ENCODE measurements at regions not wholly inside any gene's neighbourhood (a gene's known extent, or its start where the extent isn't known, plus 50 kb on each side); places are given as distances from the start of the nearest gene placed in this dataset.
"Not testable (repeated sequence)": the region's sequence is repeated elsewhere in the genome, so short reads cannot be mapped to it uniquely, and the experiment has no call there.

DNA sequence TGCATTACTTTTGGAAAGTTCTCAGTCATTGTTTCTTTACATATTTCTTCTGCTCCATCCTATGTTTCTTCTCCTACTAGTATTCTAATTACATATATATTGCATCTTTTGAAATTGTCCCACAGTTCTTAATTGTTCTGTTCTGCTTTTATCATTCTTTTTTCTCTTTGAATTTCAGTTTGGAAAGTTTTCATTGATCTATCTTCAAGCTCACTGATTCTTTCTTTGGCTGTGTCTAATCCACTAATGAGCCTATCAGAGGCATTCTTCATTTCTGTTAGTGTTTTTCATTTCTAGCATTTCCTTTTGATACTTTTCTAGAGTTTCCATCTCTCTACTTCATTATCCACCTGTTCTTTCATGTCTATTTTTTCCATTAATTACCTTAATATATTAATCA, 159.0 kb upstream of the KCNJ15 start:
- no peak for DNase-seq (ENCODE audit: low read depth, low spot score)

DNA sequence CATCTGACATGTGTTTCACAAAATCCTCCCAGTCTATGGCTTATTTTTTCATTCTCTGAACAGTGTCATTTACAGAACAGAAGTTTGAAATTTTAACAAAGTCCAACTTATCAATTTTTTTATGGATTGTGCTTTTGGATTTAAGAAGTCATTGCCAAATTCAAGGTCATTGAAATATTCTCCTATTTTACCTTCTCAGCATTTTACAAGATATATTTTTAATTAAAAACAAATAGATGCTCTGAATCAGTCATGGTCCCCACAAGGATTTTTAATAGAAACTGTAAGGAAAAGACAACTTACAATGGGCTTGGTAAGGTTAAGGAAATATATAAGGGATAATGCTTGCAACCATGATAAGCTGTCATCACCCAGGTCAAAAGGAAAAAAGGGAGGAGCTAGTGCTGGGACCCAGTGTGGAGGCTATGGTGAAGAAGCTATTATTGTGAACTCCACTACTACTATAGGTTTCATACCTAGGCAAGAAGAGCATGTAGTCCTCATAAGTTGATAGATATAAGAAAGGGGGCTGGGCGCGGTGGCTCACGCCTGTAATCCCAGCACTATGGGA, 144.5 kb upstream of the KCNJ15 start:
- no peak for DNase-seq (ENCODE audit: low read depth, low spot score)

DNA sequence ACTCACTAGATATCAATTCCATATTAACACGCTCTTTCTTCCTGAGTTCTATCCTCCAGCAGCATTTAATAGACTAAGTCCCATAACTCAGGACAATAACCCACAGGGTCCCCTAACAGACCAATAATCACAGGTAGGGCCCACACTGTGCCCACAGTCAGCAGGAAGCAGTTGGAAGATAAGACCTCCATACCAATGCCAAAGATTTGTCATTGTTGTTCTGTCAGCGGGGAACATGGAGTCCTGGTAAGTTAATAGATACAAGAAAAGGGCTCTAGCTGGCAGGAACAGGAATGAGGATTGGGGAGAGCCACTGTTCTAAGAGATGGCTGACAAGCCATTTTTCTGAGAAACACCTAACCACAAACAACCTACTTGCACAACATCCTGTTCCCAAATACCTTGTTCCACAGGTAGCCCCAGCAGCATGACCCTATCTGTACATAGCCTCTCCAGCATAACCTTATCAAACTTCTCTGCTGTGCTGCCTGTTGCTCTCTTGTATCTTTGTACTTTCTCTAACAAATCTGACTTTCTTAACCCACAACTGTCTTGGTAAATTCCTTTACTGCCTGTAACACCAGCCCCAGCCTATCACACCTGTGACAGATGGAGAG, 142.0 kb upstream of the KCNJ15 start:
- DNase-seq (ENCODE audit: low read depth, low spot score), result no peak

DNA sequence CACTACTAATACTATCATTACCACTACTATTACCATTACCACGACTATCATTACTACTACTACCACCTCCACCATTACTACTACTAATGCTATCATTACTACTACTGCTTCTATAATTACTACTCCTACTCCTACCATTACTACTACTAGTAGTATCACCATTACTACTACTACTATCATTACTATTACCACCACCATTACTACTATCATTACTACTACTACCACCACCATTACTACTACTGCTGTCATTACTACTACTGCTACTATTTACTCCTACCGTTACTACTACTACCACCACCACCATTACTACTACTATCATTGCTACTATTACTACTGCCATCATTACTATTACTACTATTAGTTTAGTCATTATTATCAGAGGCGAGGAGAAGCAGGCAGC, 140.9 kb upstream of the KCNJ15 start:
- no peak for DNase-seq (ENCODE audit: low read depth, low spot score)

DNA sequence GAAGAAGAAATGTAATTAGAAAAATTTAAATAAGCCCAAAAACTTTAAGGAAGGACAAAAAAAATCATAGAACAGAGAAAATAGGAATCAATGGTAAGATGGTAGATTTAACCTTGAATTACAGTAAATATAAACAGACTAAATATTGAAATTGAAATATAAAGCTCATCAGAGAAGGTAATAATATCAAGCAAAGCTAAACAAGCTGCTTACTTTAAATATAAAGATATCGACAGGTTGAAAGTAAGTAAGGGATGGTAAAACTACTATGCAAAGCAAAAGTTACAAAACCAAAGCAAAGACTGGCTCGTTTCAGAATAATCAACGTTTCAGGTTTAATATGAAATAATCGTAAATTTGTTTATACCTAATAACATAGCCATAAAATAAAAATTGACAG, 137.0 kb upstream of the KCNJ15 start:
- no peak for DNase-seq (ENCODE audit: low read depth, low spot score)

DNA sequence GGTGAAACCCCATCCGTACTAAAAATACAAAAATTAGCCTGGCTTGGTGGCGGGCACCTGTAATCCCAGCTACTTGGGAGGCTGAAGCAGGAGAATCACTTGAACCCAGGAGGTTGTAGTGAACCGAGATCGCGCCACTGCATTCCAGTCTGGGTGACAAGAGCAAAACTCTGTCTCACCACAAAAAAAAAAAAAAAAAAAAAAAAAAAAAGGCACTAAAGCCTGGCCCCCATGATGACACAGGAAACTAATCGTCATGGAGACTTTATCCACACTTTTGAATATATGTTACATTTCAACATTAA, 136.2 kb upstream of the KCNJ15 start:
- DNase-seq (ENCODE audit: low read depth, low spot score), result not testable (repeated sequence)

DNA sequence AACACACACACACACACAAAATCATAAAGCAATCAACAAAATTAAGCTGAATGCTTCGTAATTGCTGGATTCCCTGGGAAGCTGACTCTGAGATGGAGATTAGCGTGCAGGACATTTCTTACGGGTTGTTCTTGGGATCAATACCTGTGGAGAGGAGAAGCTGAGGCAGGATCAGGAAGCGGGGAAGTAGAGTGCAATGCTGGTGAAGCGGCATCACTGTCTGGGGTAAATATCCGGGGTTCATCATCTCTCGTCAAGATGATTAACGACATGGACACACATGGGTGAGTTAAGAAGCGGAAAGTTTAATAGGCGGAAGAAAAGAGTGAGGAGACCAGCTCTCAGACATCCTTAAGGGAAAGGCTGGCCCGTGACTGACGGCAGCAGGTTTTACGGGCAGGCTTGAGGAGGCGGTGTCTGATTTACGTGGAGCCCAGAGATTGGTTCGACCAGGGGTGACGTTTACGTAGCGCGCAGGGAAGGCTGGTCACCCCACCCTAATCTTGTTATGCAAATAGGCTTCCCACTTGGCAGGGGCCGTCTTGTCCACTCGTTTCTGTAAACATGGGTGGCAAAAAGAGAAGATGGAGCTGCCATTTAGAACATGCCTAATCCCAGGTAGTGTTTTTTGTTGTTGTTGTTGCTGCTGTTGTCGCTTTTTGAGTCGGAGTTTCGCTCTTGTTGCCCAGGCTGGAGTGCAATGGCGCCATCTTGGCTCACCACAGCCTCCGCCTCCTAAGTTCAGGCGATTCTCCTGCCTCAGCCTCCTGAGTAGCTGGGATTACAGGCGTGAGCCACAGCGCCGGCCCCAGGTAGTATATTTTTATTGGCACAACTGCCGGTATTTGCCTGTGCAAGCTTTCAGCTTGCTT, 135.6 kb upstream of the KCNJ15 start:
- DNase-seq (ENCODE audit: low read depth, low spot score), result no peak

DNA sequence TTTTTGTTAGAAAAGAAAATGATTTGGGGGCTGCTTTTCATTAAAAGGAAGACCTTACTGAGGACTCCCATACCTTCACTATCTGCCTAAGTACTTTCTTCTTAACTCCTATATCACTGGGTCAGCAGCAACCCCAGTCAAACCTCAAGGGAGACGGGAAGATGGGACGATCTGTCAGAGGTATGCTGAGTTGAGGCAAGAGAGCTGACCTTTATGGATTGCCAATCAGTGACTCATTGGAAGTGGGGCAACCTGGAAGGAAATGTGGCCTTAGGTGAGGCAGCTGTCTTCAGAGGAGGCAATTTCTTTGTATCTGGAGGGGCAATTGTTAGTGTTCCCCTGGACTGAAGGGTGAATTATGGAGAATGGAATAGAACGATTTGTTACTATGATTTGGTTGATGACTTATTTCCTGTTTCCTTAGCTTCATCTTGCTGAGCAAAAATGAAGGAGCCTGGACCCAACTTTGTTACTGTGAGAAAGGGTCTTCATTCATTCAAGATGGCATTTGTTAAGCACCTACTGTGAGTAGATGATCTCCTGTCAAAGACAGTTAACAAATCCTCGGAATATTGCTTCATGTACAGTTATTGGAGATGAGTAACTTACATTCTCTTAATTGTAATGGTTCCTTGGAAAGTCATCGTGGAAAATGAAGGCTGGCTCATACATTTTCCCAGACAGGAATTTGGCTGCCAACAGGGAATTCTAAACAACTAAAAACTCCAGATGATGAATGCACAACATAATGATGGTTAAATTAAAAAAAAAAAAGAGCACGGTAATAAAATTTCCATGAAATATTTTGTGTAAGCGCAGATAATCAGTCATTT, 134.7 kb upstream of the KCNJ15 start:
- DNase-seq (ENCODE audit: low read depth, low spot score), result no peak

DNA sequence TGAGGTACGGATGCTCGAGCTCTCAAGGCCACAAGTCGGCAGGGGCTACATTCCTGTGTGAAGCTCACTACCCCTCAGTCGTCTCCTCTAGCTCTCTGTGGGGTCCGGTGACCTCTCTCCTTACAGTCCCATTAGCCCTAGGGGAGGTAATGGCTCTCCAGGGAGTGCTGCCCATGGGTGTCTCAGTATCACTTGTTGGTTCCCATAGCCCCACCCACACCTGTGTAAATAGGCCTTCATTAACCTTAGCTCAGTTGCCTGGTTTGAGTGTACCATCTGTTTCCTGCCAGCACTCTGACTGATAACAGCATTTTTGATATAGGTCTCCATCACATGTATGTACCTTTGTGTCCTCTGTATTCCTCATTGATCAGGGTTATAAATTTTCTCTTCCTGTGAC, 133.2 kb upstream of the KCNJ15 start:
- no peak for DNase-seq (ENCODE audit: low read depth, low spot score)

DNA sequence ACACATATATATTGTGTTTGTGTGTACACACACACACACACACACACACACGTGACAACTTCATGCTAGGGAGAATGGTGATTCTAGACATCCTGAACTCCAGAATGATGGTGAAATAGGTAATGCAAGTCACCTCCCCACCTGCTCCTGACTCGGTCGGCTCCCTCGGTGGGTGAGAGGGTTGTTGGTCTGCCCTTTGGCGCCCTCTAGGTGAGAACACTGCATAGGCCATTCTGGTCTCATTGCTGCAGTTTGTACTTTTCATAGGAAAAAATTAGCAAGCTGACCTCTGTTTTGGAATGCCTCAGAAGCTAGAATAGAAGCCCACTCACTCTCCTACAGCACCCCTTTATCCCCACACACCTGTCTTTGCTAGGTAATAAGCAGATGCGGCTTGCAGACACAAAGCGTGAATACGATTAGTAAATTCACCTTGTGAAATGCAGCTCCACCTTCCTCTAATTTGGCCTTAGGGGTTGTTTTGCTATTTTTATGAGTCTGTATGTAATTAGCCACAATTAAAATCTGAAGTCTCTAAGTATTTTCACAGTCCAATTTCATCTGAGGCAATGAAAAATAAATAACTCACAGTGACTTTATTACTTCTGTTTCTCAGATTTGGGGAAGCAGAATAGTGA, 130.0 kb upstream of the KCNJ15 start:
- peak; percentile 2 for DNase-seq (ENCODE audit: low read depth, low spot score)

DNA sequence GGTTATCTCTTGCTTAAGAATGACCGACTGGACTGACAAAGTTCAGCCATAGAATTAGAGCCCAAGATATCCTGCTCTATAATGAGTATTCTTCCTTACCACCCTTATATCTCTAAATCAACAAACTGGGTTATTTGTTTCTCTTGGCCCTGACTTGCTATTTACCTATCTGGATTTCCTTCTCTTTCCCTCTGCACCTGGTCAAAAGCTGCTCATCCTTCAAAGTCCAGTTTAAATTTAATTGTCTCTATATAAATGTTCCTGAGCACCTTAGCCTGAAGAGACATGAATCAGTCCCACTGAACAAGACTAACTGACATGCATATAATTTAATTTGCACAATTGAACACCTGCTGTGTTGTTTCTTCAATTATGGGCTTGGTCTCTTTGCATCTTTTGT, 127.1 kb upstream of the KCNJ15 start:
- no peak for DNase-seq (ENCODE audit: low read depth, low spot score)

DNA sequence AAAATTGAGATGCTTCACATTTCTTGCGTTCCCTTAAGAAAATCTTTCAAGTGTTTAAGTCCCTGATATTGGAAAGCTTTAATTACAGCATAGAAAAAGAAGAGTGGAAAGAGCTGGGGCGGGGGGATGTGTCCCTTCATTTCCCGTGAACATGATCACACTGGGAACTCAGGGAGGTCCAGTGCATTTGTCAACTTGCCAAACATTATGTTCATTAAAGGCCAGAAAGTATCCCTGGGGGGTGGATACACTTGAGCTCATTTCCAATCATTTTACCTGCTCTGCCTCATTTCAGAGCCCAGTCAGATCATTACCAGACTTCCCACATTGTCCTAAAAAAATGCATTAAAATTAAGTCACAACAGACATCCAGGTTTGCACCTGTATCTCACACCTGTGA, 123.6 kb upstream of the KCNJ15 start:
- DNase-seq (ENCODE audit: low read depth, low spot score), result no peak

DNA sequence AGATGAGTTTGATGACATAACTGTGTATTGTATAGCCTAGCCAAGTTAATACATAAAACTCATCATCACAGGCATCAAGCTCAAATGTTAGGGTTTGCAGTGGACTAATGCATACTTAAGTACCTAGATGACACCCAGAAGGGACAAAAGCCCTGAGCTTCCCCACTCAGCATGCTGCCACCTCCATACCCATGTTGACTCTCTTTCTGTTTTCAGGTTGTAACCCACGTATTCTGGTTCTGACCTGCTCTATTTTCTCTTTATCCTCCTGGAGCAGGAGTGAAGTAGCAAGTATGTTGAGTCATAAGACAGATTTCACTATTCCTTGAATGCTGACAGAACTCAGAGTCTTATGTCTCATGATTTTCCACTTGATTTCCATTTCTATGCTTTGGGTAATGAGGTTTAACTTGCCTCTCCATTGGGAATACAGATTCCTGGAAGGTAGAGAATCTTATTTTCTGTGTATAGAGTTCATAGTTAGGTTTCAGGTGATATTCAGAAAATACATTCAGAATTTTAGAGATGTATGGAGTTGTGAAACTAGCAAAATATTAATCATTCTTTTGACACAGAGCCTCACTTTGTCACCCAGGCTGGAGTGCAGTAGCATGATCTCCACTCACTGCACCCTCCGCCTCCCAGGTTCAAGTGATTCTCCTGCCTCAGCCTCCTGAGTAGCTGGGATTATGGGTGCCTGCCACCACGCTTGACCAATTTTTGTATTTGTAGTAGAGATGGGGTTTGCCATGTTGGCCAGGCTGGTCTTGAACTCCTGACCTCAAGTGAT, 122.5 kb upstream of the KCNJ15 start:
- no peak for DNase-seq (ENCODE audit: low read depth, low spot score)

DNA sequence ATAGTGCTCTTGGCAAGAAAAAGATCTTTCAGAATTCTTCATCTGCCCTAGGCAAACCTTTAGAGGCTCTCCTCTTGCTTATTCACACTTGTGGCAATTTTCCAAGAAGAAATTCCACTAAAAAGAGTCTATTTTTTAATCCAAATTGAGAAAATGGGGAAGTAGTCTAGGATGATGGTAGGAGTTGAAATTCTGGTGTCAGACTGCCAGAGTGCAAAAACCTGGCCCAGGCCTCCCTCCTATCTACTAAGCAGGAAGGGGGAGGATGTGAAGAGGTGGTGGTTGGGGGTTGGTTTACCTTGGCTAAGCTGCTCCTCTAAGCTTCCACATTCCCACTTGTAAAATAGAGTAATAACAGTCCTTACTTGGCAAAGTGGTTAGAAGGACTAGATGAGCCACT, 120.6 kb upstream of the KCNJ15 start:
- no peak for DNase-seq (ENCODE audit: low read depth, low spot score)

DNA sequence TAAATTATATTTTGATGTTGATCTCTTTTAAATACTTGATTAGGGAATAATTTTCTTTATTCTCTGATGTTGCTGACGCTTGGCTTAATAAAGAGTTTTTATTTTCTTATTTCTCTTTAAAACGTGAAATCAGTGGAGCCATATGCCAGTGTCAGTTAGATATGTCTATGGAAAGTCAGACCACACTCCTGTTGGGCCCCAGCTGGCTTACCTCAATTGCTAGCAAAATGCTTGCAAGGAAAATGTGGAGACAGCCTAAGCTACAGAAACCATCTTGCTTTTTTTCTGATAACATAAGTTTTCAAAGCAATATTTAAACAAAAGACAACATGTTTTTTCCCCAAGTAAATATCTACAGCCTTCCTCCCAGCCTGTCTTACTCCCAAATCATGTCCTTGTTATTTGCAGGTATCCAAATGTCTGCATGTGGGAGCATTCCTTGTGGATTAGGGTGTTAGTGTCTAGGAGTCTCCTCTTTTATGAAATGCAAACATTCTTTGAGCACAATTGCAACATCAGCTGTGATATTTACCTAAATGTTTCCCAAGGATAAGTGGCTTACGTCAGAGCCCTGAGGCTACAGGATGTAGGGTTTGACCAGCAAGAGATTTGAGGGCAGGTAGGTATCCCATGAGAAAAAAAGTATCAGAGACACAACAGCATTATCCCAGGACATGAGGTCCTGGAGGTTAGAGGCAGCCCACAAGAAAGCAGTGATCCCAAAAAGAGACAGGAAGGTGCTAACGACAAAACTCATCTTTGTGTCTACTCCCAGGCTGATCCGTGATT, 117.2 kb upstream of the KCNJ15 start:
- DNase-seq (ENCODE audit: low read depth, low spot score), result no peak

DNA sequence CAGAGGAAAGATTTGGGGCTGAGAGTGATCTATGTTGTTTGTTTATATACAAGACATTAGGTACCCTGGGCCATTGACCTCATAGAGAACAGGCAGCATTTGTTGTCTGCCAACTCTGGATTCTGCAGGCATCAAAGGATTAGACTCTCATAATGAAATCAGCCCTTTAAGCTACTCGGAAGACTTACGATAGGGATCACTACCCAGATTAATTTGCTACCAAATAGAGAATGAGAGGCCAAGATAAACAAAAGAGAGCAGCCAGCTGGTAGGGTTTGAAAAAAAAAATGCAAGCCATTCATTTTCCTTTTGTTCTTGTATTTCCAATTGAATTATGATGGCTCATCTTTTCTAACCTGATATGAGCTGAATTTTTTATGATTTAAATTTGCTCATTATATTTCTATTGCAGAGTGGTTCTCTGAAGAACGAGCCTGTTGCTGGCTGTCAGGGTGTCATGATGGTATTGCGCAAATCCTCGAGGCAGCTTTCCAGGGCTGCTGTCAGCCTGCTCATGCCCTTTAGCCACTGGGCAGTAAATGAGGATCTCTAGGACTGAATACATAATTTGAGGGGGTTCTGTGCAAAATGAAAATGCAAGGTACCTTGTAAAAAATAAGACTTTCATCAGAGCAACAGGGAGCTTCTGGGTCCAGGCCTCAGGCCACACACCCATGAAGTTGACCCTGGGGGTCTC, 116.4 kb upstream of the KCNJ15 start:
- no peak for DNase-seq (ENCODE audit: low read depth, low spot score)

DNA sequence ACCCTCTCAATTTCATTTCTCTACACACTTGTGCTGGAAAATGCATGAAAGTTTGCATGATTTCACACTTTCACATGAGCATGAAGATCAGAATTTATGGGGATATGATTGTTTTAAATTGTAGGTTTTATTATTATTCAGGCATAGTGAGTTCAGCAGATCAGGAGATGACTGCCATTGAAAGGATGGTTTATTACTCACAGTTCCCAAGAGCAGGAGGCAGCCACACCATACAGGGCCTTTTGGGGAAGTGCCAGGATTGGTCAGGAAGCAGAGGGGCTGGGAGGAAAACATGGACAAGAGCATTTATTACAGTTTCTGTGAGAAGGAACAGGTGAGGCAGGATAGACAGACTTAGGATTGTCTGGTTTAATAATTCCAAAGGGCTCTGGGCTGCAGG, 114.6 kb upstream of the KCNJ15 start:
- no peak for DNase-seq (ENCODE audit: low read depth, low spot score)

DNA sequence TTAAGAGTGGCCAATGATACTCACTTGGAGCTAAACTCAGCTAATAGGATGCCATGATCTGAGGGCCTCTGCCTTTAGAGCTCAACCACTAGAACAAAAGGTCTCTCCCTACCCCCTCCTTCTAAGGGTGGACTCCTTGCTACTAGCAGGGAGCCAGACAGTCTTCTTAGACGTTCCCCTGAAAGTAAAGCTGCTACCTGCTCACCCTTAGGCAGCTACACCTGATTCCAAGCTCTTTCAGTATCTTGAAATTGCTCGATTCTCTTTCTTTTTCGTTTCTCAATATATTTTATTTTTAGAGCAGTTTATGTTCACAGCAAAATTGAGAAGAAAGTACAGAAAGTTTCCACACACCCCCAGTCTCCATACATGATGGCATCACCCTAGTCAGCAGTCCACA, 112.6 kb upstream of the KCNJ15 start:
- DNase-seq (ENCODE audit: low read depth, low spot score), result no peak

DNA sequence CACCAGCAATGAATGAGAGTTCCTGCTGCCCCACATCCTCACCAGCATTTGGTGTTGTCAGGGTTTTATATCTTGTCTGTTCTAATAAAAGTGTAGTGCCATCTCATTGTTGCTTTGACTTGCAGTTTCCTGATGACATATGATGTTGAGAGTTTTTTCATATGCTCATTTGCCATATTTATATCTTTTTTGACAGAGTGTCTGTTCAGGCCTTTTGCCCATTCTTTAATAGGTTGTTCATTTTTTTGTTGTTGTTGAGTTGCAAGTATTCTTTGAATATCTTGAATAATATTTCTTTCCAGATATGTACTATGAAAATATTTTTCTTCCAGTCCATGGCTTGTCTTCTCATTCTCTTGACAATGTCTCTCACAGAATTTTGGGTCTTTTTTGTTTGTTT, 111.7 kb upstream of the KCNJ15 start:
- no peak for DNase-seq (ENCODE audit: low read depth, low spot score)

DNA sequence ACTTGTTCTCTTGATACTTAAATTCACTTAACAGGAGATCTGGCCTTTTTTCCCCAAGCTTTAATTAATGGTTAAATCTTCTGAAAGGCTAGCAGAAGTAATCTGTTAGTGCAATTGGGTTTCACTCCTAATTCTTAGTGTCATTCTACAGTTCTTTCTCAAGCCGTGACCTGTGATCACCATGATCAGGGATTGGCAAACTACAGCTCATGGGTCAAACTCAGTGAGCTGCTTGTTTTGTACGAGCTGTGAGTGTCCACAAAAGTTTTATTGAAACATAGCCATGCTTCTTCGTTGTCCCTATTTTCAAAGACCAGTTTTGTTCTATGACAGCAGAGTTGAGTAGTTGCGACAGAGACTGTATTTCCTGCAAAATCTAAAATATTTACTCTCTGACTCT, 109.4 kb upstream of the KCNJ15 start:
- no peak for DNase-seq (ENCODE audit: low read depth, low spot score)

Data from activated naive CD8-positive, alpha-beta T cell treated with anti-CD3 and anti-CD28 coated beads, Interleukin-2, amount 50 U/mL, for 16 hours (primary cell).